HG02870 (cell line): ENCODE measurements at regions not wholly inside any gene's neighbourhood (a gene's known extent, or its start where the extent isn't known, plus 50 kb on each side); places are given as distances from the start of the nearest gene placed in this dataset.

Source experiments
- ATAC-seq: cut with Tn5 transposase; IDR thresholded peaks from one replicate; pipeline ENCODE4 v1.9.1; 2021; ENCODE audit warnings: mild to moderate bottlenecking, moderate library complexity; ENCODE audit not compliant: unreplicated experiment

DNA sequence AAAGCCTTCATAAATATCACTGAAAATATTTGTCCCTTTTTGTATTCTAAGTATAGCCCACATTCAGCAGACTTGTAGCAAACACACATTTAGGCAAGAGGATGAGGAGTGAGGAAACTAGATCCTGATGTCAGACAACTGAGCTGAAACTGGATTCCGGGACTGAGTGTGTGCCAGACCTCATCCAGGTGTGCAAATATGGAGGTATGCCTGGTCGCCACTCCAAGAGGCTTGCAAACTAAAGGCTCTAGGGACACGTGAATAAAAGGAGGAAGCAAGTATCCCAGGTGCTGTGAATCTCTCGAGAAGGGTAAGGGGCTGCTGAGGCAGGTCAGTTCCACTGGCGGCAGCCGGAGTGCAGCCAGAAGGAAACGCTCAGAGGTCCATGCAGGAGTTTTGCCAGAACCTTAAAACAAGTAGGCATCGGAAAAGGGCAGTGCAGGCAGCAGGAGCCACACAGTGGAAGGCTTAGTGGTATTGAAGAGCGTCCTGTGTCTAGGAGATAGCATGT lies 77.4 kb upstream of the ALDH1B1 start:
- no peak for ATAC-seq

- ATAC-seq, result no peak
Observed at GRCh38 chr9:38313421-38313820, 79.1 kb upstream of the ALDH1B1 start.

- ATAC-seq, result no peak
Observed at GRCh38 chr9:38312406-38312805, 80.1 kb upstream of the ALDH1B1 start.

GRCh38 chr9:38311382-38312270 lies 80.9 kb upstream of the ALDH1B1 start:
- ATAC-seq, result no peak

GRCh38 chr9:38309324-38310195 lies 82.9 kb upstream of the ALDH1B1 start:
- ATAC-seq, result no peak

DNA sequence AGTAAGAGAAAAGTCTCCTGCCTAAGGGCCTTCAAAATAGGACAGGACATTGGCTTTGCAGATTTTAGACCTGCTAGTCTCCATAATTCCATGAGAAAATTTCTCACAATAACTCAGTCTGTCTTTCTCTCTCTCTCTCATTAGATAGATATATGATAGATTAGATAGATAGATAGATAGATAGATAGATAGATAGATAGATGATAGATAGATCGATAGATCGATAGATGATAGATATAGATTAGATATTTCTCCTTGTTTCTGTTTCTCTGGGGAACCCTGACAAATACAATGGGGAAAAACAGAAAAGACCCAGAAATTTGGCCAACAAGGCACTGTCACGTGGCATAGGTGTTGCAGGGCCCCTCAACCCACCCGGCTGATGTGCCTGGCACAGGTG lies 84.4 kb upstream of the ALDH1B1 start:
- ATAC-seq, result no peak

GRCh38 chr9:38306899-38307298 lies 85.6 kb upstream of the ALDH1B1 start:
- no peak for ATAC-seq

DNA sequence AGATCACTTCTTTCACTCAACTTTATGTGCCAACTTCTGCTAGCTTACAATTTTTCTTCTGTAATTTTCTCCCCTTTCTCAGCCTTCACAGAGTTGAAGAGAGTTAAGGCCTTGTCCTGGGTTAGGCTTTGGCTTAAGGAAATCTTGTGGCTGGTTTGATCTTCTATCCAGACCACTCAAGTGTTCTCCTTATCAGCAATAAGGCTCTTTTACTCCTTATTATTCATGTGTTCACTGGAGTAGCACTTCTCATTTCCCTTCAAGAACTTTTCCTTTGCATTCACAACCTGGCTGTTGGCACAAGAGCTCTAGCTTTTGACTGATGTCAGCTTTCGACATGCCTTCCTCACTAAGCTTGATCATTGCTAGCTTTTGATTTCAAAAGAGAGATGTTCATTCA lies 86.9 kb upstream of the ALDH1B1 start:
- no peak for ATAC-seq

GRCh38 chr9:38301376-38302106 lies 91.0 kb upstream of the ALDH1B1 start:
- ATAC-seq, result no peak

GRCh38 chr9:38299856-38300255 lies 92.6 kb upstream of the ALDH1B1 start:
- ATAC-seq, result no peak

GRCh38 chr9:38298904-38299303 lies 93.6 kb upstream of the ALDH1B1 start:
- no peak for ATAC-seq

- no peak for ATAC-seq
Observed at GRCh38 chr9:38298503-38298902, 94.0 kb upstream of the ALDH1B1 start.

DNA sequence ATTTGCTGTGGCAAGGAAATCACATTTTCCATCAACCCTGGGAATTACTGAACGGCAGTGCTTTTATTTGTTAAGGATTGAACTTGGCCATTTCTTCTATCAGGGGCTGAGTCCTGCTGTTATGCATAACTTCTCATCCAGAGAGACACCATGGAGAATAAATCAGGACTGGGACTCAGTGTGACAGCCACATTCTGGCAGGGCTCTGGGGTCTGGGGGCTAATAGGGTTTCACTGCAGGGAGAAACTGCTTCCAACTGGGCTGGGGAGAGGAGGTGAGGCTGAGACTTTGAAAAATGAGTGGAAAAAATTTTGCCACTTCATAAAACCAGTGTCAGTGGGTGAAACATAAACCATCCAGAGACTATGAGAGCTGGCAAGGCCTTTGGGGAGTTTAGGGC lies 95.7 kb upstream of the ALDH1B1 start:
- no peak for ATAC-seq

DNA sequence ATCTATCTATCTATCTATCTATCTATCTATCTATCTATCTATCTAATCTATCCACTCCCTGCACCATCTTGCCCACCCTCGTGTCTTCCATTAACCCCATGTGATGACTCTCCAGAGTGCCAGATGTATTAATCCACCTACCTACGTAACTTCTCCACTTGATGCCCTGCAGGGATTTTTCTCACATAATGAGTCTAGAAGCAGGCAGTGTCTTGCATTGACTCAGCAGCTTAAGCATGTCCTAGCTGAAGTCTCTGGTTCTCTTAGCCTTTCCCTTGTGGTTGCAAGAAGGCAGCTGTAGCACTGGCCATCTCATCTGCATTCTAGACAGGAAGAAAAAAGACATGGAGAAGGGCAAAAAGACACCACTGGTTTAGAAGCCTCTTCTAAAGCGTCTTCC lies 96.7 kb upstream of the ALDH1B1 start:
- no peak for ATAC-seq

GRCh38 chr9:38294220-38294960 lies 98.1 kb upstream of the ALDH1B1 start:
- ATAC-seq, result no peak

DNA sequence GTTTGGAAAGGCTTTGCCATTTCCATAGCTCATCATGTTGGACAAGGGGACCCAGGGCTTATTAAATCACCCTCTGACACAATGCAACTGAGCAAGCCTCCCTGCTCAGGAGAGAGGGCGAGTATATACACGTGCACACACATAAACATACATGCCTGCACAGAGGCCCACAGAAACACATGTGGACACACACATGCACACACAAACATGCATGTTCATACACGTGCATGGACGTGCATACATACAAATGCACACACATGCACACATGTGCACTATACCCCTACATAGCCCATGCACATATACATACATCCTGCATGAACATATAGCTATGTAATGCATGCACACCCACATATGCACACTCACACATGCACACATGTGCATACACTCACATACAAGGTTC lies 99.5 kb upstream of the ALDH1B1 start:
- no peak for ATAC-seq

GRCh38 chr9:38292480-38292879 lies 100.0 kb upstream of the ALDH1B1 start:
- ATAC-seq, result no peak

GRCh38 chr9:38289866-38290245 lies 102.6 kb upstream of the ALDH1B1 start:
- no peak for ATAC-seq

DNA sequence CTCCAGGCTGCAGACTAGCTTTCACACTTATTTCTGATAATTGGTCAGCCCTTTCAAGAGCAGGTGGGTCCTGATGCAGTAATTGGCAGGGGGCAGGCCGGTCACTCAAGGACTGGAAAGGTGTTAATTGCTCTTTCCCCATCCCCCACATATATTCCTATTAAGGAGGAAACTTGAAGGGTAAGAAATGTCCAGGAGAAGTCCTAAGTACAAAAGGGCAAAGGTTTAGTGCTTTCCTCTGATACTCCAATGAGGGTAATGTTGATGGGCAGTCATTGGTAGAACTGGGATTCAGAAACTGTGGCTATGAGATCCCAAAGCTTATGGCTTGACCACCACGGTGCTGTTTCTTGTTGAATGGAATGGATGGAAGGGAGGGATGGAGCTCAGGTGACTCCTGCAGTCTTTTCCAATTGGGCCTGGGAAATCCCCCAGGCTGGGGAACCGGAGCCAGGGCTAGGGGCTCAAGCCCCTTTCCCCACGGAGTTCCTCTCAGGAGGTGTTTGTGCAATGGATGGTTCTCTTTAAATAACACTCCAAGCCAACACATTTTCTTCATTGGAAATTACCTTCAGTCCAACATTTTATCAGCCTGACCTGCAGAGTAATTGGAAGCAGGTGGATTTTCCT lies 103.2 kb upstream of the ALDH1B1 start:
- no peak for ATAC-seq

DNA sequence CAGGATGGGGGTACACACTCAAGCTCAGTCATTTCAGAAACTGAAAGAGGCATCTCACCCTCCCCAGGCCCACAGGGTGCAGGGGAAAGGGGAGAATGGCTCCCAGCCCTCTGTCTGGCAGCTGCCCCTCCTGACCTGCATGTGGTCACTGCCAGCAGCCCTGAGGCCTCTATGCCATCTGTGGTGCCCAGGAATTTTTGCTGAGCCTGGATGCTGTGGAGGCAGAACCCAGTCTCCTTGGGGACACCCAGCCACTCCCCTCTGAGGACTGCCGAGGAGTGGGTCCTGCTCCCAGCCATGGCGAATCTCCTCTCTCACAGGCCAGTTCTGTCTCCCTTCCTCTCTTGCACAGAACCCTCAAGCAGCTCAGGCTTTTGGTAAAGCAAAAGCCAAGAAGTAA lies 104.0 kb upstream of the ALDH1B1 start:
- ATAC-seq, result no peak
